Suppressor macrophage (primary cell): ENCODE measurements at regions not wholly inside any gene's neighbourhood (a gene's known extent, or its start where the extent isn't known, plus 50 kb on each side); places are given as distances from the start of the nearest gene placed in this dataset.

ENCODE experiments used
- DNase-seq, 4 experiments: peaks; one replicate each; pipeline ENCODE4 v3.0.0-alpha.2; 2020 to 2022

GRCh38 chr16:62929593-62929992, 893.4 kb upstream of the CDH8 start:
- no peak for DNase-seq

- DNase-seq, result no peak
Observed at GRCh38 chr16:62927122-62927521, 890.9 kb upstream of the CDH8 start.

GRCh38 chr16:62926121-62926801, 890.0 kb upstream of the CDH8 start:
- DNase-seq, result no peak

DNA sequence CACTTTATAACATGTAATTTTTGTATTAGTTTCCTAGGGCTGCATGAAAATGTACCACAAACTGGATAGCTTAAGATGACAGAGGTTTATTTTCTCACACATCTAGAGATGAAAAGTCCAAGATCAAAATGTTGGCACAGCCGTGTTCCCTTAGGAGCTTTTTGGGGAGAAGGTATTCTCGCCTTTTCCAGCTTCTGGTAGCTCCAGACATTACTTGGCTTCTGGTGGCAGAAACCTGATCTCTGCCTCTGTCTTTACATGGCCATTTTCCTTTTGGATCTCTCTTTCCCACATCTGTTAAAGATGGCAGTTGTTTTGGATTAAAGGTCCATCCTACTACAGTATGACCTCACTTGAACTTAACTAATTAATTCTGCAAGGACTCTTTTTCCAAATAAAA, 885.7 kb upstream of the CDH8 start:
- DNase-seq, result no peak

- no peak for DNase-seq
Observed at GRCh38 chr16:62913924-62914323, 877.7 kb upstream of the CDH8 start.

- no peak for DNase-seq
Observed at GRCh38 chr16:62913333-62913732, 877.1 kb upstream of the CDH8 start.

GRCh38 chr16:62909597-62909996, 873.4 kb upstream of the CDH8 start:
- DNase-seq, result no peak

DNA sequence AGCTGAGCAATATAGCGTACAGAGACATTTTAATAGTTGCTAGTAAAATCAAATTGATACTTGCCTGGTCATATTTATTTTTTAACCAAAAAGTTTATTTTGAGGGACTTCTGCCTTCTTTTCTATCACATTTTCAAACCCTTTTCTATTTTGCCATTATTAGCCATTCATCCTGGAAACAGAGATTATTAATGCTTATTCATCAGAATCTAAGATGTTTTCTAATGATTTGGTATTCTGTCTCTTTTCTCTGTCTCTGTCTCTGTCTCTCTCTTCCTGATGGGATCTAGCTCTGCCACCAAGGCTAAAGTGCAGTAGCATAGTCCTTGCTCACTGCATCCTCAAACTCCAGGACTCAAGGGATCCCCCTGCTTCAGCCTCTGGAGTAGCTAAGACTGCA, 871.3 kb upstream of the CDH8 start:
- no peak for DNase-seq

DNA sequence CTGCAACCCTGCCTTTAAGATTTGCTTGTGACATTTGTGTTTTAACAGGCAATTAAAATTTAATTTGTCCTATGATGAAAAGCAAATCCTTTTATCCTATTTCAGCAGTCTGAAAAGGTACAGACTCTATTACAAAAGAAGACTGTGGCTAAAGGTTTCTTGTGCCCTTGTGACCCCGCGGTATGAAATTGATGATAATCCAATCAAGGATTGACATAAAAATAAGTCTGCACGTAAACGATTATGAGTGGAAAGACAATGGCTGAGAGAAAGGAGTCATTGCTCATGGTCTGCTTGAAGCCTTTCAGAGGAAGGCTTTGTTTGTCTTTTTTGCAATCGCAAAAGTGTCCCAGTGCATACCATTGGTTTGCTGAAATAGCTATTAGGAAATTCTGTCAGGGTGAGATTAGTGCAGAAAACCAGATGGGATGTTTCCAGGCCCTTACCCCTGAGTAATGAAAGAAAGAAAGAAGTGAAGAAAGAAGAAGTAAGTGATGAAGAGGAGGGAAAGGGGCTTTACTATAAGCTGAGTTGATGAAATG, 867.8 kb upstream of the CDH8 start:
- no peak for DNase-seq

GRCh38 chr16:62899737-62900136, 863.5 kb upstream of the CDH8 start:
- no peak for DNase-seq

- no peak for DNase-seq
Observed at GRCh38 chr16:62889097-62889496, 852.9 kb upstream of the CDH8 start.

GRCh38 chr16:62883509-62883908, 847.3 kb upstream of the CDH8 start:
- DNase-seq, result no peak

DNA sequence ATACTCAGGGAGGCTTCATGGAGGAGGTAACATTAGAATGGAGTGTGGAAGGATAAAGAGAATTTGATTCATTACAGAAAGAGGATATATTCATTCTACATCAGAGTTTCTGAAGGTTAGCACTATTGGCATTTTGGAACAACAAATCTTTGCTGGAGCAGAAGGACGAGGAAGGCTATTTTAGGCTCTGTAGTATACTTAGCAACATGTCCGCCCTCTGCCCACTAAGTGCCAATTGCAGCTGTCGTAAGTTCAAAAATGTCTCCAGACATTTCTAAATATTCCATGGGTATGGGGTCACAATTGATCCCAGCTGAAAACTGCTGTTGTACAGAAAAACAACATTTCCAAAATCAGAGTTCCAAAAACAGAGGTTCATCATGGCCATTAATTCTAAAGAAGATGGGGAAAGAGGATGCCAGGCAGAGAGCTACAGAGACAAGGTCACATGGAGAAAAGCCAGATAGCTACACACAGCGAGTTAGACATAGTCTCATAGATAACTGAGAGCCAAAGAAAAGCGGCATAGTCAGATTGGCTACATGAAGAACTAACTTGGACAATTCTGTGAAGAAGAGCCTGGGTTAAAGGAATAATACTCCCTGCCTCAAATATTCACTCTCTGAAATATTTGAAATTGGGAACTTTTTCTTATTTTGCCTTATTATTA, 846.4 kb upstream of the CDH8 start:
- DNase-seq, result no peak

GRCh38 chr16:62876133-62876532, 839.9 kb upstream of the CDH8 start:
- no peak for DNase-seq

DNA sequence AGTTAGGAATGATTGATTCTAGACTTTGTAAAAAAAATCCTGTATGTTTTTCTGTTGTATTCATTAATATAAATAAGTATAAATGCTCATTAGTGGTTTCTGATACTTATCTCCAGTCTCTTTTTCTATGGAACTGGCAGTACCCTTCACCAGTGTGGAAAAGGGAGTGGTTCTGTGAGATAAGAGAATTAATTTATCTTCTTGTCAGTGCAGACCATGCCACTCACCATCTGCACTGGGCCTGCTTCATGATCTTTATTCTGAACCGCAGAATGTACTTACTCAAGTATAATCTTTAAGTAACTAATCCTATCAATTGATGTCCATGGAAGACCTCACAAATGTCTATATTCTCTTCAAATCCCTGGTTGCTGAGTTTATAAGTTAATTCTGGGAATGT, 836.1 kb upstream of the CDH8 start:
- DNase-seq, result no peak

DNA sequence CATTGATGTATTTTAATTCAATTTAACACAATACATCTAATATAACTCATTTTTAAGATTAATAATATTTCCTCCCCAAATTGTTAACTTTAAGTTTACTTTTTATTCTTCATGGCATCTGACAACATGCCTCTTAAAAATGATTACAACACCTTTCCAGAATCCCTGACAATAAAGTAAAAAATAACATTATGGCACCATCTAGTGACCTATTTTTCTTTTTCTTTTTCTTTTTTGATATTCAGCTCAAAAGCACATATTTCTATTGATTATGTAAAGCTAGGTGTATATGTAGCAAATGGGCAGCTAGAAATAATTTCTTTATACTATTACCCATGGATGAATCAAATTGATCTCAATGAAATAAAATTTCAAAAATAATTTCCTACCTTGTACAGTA, 834.3 kb upstream of the CDH8 start:
- no peak for DNase-seq

DNA sequence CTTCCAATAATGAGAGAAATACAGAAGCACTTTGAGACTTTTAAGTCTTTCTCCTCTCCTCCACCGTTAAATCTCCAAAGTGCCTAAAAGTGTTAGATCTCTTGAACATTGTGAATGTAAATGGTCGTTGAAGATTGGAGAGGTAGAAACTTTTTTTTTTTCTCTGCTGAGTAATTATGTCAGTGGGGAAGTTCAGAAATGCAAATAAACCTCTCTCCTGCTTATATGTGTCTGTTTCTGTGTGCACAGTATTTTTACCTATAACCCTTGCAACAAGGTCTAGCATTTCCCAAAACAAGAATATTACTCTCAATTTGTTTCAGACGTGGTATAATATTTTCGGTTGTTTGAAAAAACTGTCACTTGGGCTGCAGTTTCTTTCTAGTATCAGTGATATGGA, 833.6 kb upstream of the CDH8 start:
- DNase-seq, result no peak

- DNase-seq, result no peak
Observed at GRCh38 chr16:62863139-62863538, 826.9 kb upstream of the CDH8 start.

- DNase-seq, result no peak
Observed at GRCh38 chr16:62853887-62854286, 817.6 kb upstream of the CDH8 start.

GRCh38 chr16:62846399-62847057, 810.3 kb upstream of the CDH8 start:
- no peak for DNase-seq

- DNase-seq, result no peak
Observed at GRCh38 chr16:62832214-62832613, 796.0 kb upstream of the CDH8 start.

- no peak for DNase-seq
Observed at GRCh38 chr16:62831235-62831850, 795.1 kb upstream of the CDH8 start.

DNA sequence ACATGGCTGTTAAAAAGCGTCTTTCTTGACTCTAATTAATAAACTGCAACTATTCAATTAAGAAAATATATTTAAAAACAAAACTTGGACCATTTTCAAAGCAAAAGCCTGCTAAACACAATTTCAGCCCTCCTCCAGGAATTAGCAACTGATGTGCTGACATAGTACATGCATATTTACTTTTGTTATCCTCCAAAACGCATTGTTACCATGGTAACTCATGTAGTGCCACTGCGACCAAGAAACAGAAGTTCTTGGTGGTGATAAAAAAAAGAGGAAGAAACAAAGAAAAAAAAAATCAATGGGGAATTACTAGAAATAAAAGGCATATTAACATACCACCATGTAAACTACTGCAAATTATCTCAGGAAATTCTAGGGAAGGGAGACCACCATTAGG, 793.4 kb upstream of the CDH8 start:
- peak in 2 of 4 experiments; percentile 0 to 3 for DNase-seq
